CD4-positive, alpha-beta memory T cell (primary cell): ENCODE measurements at regions not wholly inside any gene's neighbourhood (a gene's known extent, or its start where the extent isn't known, plus 50 kb on each side); places are given as distances from the start of the nearest gene placed in this dataset.
"Not testable (repeated sequence)": the region's sequence is repeated elsewhere in the genome, so short reads cannot be mapped to it uniquely, and the experiment has no call there.

ENCODE experiments used
- CTCF ChIA-PET: fragments of 350-600 bp; sonication (Branson Sonifier 250); formaldehyde crosslinking; loops from one replicate; lab custom pipeline; 2021; ENCODE audit warnings: inconsistent platforms; ENCODE audit not compliant: partially characterized antibody; lab: Charles Lee
- POLR2A ChIA-PET: fragments of 350-600 bp; sonication (Branson Sonifier 250); formaldehyde crosslinking; loops from one replicate; lab custom pipeline; 2021; ENCODE audit not compliant: partially characterized antibody; lab: Charles Lee
- DNase-seq, 5 donors: peaks; one replicate each; pipeline versions ENCODE4 v3.0.0 to v3.0.0-alpha.2; 2020 to 2022; ENCODE audit warnings: mixed read lengths in 1 of 5
- H3K27ac ChIP-seq: one replicate; pipeline ENCODE4 v1.7.0; 2013; ENCODE audit warnings: low read depth, low read length
- H3K27me3 ChIP-seq: 2 replicates; pipeline ENCODE4 v1.7.0; 2013; ENCODE audit warnings: mild to moderate bottlenecking, low read length, moderate library complexity; ENCODE audit not compliant: insufficient read depth
- H3K36me3 ChIP-seq: 2 replicates; pipeline ENCODE4 v1.7.0; 2013; ENCODE audit warnings: mild to moderate bottlenecking, low read length, moderate library complexity; ENCODE audit not compliant: insufficient read depth
- H3K4me1 ChIP-seq: 2 replicates; pipeline ENCODE4 v1.7.0; 2013; ENCODE audit warnings: mild to moderate bottlenecking, low read length, moderate library complexity; ENCODE audit not compliant: insufficient read depth
- H3K4me3 ChIP-seq, 2 donors: one replicate each; pipeline ENCODE4 v1.7.0; 2013; ENCODE audit warnings: low read length in 2 of 2, mild to moderate bottlenecking in 1 of 2
- H3K9me3 ChIP-seq, 2 donors: one replicate each; pipeline ENCODE4 v1.7.0; 2013; ENCODE audit warnings: low read length in 2 of 2, control low read depth in 1 of 2; ENCODE audit not compliant: control insufficient read depth in 1 of 2
- H3K27ac Mint-ChIP-seq, 7 donors: one replicate each; pipeline ENCODE4 v1.8.0; 2020 to 2021; ENCODE audit warnings: mixed read lengths in 7 of 7, mild to moderate bottlenecking in 6 of 7, inconsistent platforms in 3 of 7, moderate library complexity in 3 of 7
- H3K27me3 Mint-ChIP-seq, 2 donors: one replicate each; pipeline ENCODE4 v1.8.0; 2020 to 2021; ENCODE audit warnings: mixed read lengths in 2 of 2
- H3K36me3 Mint-ChIP-seq, 2 donors: one replicate each; pipeline ENCODE4 v1.8.0; 2020 to 2021; ENCODE audit warnings: mixed read lengths in 2 of 2, inconsistent platforms in 1 of 2, mild to moderate bottlenecking in 1 of 2
- H3K4me1 Mint-ChIP-seq, 4 donors: one replicate each; pipeline ENCODE4 v1.8.0; 2020 to 2021; ENCODE audit warnings: mixed read lengths in 4 of 4, mild to moderate bottlenecking in 1 of 4
- H3K4me3 Mint-ChIP-seq, 8 donors: one replicate each; pipeline ENCODE4 v1.8.0; 2020 to 2021; ENCODE audit warnings: mixed read lengths in 8 of 8, mild to moderate bottlenecking in 7 of 8, moderate library complexity in 6 of 8, inconsistent platforms in 3 of 8
- H3K9me3 Mint-ChIP-seq, 8 donors: one replicate each; pipeline ENCODE4 v1.8.0; 2020 to 2021; ENCODE audit warnings: mixed read lengths in 8 of 8, mild to moderate bottlenecking in 5 of 8, inconsistent platforms in 3 of 8, moderate library complexity in 1 of 8
- intact Hi-C: fragments of 100-400 bp; cut with micrococcal nuclease; formaldehyde crosslinking; loops from one replicate; pipeline ENCODE4 v1.15.1; 2023

DNA sequence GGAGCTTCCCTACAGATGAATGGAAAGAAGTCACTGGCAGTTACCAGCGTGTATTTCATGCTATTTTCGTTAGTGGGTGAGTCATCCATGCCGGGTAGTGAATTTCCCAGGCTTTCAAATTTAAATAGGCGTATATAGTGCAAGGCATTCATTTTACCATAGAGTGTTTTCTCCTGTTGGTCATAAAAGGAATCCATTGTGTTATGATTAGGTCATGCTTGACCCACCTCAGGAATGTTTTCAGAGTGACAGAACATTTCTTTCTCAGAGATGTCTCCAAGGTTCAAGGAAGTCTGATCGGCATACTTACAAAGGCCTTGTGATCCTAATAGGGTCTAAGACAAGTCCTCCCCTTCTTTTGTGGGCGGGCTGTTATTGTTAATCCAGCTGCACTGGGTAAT, 110.7 kb downstream of the AKR1D1 start:
- Mint-ChIP-seq H3K4me1 (no peaks in the 10 kb centered on the region), H3K27ac (no peak overlapping the region), H3K4me3 (no peak overlapping the region), H3K9me3 (peaks cover 2 to 21% (median 13%) of the 10 kb centered on the region in 8 donors), H3K27me3 (peaks cover 4 to 6% of the 10 kb centered on the region in 2 donors), H3K36me3 (no peaks in the 10 kb centered on the region)
- no peaks in the 10 kb centered on the region for H3K27me3 ChIP-seq
- POLR2A ChIA-PET, result no interaction called here
- H3K4me3 ChIP-seq, result no peak overlapping the region
- H3K9me3 ChIP-seq, result no peaks in the 10 kb centered on the region
- H3K27ac ChIP-seq, result no peak overlapping the region
- intact Hi-C loops, result no loop called here
- no peaks in the 10 kb centered on the region for H3K4me1 ChIP-seq
- no peak for DNase-seq
- no peaks in the 10 kb centered on the region for H3K36me3 ChIP-seq
- CTCF ChIA-PET, result no interaction called here

DNA sequence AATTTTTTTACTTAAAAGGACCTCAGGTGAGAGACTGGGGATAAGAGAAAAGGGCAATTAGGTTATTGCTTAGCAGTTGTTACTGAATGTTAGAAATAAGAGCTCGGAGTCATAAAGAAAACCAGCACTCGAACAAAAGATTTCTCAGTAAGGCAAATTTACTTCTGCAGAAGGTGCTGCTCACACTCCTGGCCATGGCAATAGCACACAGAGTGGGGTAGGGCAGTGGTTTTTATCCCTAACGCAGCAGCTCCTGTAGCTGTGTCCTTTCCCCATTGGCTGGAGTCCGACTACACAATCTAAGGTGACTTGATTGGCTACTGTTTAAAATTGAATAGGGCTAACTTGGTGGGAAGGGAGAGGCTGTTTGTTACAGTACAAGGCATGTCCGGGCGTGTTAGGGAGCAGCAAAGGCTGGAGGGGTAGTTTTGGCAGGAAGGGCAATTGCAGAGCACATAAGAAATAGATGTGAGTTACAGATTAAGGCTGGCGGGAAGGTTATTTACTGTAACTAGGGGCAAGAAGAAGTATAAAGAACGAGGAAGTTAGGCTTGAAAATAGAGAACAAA, 112.1 kb downstream of the AKR1D1 start:
- H3K27me3 ChIP-seq, result no peaks in the 10 kb centered on the region
- POLR2A ChIA-PET, result no interaction called here
- CTCF ChIA-PET, result no interaction called here
- H3K4me3 Mint-ChIP-seq, result no peak overlapping the region
- H3K9me3 Mint-ChIP-seq, result peaks cover 2 to 21% (median 13%) of the 10 kb centered on the region in 8 donors
- H3K4me1 Mint-ChIP-seq, result no peaks in the 10 kb centered on the region
- no peaks in the 10 kb centered on the region for H3K36me3 Mint-ChIP-seq
- no peaks in the 10 kb centered on the region for H3K9me3 ChIP-seq
- intact Hi-C loops, result no loop called here
- H3K27me3 Mint-ChIP-seq, result peaks cover 3 to 4% of the 10 kb centered on the region in 2 donors
- DNase-seq, result no peak
- no peaks in the 10 kb centered on the region for H3K36me3 ChIP-seq
- H3K27ac ChIP-seq, result no peak overlapping the region
- no peak overlapping the region for H3K27ac Mint-ChIP-seq
- no peak overlapping the region for H3K4me3 ChIP-seq
- no peaks in the 10 kb centered on the region for H3K4me1 ChIP-seq

DNA sequence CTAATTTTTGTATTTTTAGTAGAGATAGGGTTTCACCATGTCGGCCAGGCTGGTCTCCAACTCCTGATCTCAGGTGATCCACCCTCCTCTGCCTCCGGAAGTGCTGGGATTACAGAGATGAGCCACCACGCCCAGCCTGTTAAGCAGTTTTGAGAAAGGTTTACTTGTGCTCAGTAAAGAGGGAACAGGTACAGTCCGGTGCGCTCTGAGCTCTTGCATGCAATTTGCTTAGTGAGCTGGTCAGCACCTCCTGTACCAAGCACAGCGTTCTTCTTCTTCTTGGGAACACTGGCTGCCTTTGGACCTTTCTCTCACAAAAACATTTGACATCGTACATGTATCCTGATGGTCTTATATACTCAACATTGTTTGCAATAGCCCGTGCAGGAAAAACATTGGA, 118.3 kb downstream of the AKR1D1 start:
- no peak overlapping the region for H3K27ac ChIP-seq
- no peaks in the 10 kb centered on the region for H3K4me1 Mint-ChIP-seq
- H3K4me3 ChIP-seq, result no peak overlapping the region
- no peaks in the 10 kb centered on the region for H3K4me1 ChIP-seq
- no peak for DNase-seq
- H3K9me3 Mint-ChIP-seq, result peaks cover 0 to 3% (median 0%) of the 10 kb centered on the region in 8 donors
- no peak overlapping the region for H3K4me3 Mint-ChIP-seq
- intact Hi-C loops, result no loop called here
- H3K27me3 Mint-ChIP-seq, result peaks cover 2 to 9% of the 10 kb centered on the region in 2 donors
- POLR2A ChIA-PET, result no interaction called here
- H3K9me3 ChIP-seq, result no peaks in the 10 kb centered on the region
- H3K36me3 Mint-ChIP-seq, result no peaks in the 10 kb centered on the region
- H3K27me3 ChIP-seq, result no peaks in the 10 kb centered on the region
- H3K27ac Mint-ChIP-seq, result no peak overlapping the region
- CTCF ChIA-PET, result no interaction called here
- no peaks in the 10 kb centered on the region for H3K36me3 ChIP-seq

DNA sequence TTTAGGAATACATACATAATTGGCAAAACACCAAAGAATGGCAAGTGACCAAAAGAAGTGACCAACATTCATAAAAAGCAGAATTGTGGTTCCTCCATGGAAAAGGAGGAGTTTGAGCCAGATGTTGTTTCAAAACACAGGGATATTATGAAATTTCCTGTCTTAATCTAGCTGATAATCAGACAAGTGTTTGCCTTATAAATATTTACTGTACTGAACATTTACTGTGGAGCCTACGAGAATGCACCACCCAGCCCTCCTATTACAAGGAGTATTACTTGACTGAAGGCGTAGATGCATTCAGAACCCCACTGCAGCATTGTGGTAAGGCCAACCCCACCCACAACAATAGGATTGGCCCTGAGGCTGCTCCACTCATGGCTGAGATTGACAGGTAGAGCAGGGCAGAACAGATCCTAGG, 118.9 kb downstream of the AKR1D1 start:
- Mint-ChIP-seq H3K9me3 (peaks cover 0 to 3% (median 0%) of the 10 kb centered on the region in 8 donors), H3K27me3 (peaks cover 2 to 9% of the 10 kb centered on the region in 2 donors), H3K4me3 (no peak overlapping the region), H3K27ac (no peak overlapping the region), H3K4me1 (no peaks in the 10 kb centered on the region), H3K36me3 (no peaks in the 10 kb centered on the region)
- Histone ChIP-seq H3K27me3 (no peaks in the 10 kb centered on the region), H3K4me3 (no peak overlapping the region), H3K36me3 (no peaks in the 10 kb centered on the region), H3K9me3 (no peaks in the 10 kb centered on the region), H3K27ac (no peak overlapping the region), H3K4me1 (no peaks in the 10 kb centered on the region)
- POLR2A ChIA-PET, result no interaction called here
- intact Hi-C loops, result no loop called here
- CTCF ChIA-PET, result no interaction called here
- DNase-seq, result no peak

- CTCF ChIA-PET, H3K4me3 Mint-ChIP-seq, POLR2A ChIA-PET, H3K9me3 ChIP-seq, intact Hi-C loops, H3K4me1 ChIP-seq, H3K27ac ChIP-seq, H3K9me3 Mint-ChIP-seq, H3K4me3 ChIP-seq, H3K27ac Mint-ChIP-seq, H3K27me3 ChIP-seq, H3K4me1 Mint-ChIP-seq, H3K36me3 ChIP-seq, DNase-seq, H3K36me3 Mint-ChIP-seq: not testable (repeated sequence)
- peaks cover 3 to 11% of the 10 kb centered on the region in 2 donors for H3K27me3 Mint-ChIP-seq
Measured at GRCh38 chr7:138196503-138196946, 120.3 kb downstream of the AKR1D1 start.

- Mint-ChIP-seq H3K36me3 (no peaks in the 10 kb centered on the region), H3K27ac (no peak overlapping the region), H3K9me3 (no peaks in the 10 kb centered on the region), H3K4me1 (no peaks in the 10 kb centered on the region), H3K27me3 (peaks cover 3 to 9% of the 10 kb centered on the region in 2 donors), H3K4me3 (no peak overlapping the region)
- no peak overlapping the region for H3K4me3 ChIP-seq
- H3K27ac ChIP-seq, result no peak overlapping the region
- H3K9me3 ChIP-seq, result no peaks in the 10 kb centered on the region
- DNase-seq, result no peak
- H3K36me3 ChIP-seq, result no peaks in the 10 kb centered on the region
- H3K27me3 ChIP-seq, result no peaks in the 10 kb centered on the region
- ChIA-PET POLR2A (no interaction called here), CTCF (no interaction called here)
- no peaks in the 10 kb centered on the region for H3K4me1 ChIP-seq
- intact Hi-C loops, result no loop called here
Measured at GRCh38 chr7:138196971-138197896, 121.0 kb downstream of the AKR1D1 start.

DNA sequence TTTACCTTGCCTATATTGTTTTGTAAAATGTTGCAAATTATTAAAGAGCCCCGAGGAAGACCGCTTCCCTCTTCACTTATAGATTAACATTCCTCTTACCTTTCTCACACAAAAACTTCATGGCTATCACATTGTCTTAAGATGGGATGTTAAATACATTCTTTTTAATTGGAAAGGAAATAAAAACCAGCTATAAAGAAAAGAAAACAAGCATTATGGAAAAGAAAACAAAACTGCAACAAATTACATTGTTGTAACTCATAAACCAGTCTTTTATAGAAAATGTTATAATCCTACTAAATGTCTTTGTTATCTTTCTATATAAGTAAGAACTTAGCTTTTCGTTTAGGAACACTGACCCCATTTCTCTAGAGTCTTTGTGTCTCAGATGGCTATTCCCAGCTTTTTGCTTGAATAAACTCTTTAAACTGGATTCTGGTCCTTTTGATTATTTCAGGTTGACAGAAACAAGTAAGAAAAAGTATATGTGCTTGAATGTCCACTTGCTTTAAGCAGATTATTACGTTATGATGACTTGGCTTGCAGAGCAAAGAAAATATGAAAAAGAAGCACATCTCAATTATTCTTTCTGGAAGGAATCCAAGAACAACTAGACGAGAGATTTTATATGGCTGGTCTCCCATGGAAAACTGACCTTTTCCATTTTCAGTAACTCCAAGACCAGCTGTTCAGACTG, 128.2 kb downstream of the AKR1D1 start:
- H3K36me3 Mint-ChIP-seq, result no peaks in the 10 kb centered on the region
- no peak overlapping the region for H3K4me3 Mint-ChIP-seq
- H3K9me3 Mint-ChIP-seq, result no peaks in the 10 kb centered on the region
- no peak for DNase-seq
- no peak overlapping the region for H3K27ac ChIP-seq
- H3K9me3 ChIP-seq, result no peaks in the 10 kb centered on the region
- intact Hi-C loops, result no loop called here
- H3K36me3 ChIP-seq, result no peaks in the 10 kb centered on the region
- no peak overlapping the region for H3K27ac Mint-ChIP-seq
- H3K4me3 ChIP-seq, result no peak overlapping the region
- peaks cover 2 to 4% of the 10 kb centered on the region in 2 donors for H3K27me3 Mint-ChIP-seq
- peaks cover 0 to 1% (median 0%) of the 10 kb centered on the region in 4 donors for H3K4me1 Mint-ChIP-seq
- no peaks in the 10 kb centered on the region for H3K27me3 ChIP-seq
- no peaks in the 10 kb centered on the region for H3K4me1 ChIP-seq
- ChIA-PET POLR2A (no interaction called here), CTCF (no interaction called here)
